ENCODE measurements at regions not wholly inside any gene's neighbourhood (a gene's known extent, or its start where the extent isn't known, plus 50 kb on each side); places are given as distances from the start of the nearest gene placed in this dataset.

DNA sequence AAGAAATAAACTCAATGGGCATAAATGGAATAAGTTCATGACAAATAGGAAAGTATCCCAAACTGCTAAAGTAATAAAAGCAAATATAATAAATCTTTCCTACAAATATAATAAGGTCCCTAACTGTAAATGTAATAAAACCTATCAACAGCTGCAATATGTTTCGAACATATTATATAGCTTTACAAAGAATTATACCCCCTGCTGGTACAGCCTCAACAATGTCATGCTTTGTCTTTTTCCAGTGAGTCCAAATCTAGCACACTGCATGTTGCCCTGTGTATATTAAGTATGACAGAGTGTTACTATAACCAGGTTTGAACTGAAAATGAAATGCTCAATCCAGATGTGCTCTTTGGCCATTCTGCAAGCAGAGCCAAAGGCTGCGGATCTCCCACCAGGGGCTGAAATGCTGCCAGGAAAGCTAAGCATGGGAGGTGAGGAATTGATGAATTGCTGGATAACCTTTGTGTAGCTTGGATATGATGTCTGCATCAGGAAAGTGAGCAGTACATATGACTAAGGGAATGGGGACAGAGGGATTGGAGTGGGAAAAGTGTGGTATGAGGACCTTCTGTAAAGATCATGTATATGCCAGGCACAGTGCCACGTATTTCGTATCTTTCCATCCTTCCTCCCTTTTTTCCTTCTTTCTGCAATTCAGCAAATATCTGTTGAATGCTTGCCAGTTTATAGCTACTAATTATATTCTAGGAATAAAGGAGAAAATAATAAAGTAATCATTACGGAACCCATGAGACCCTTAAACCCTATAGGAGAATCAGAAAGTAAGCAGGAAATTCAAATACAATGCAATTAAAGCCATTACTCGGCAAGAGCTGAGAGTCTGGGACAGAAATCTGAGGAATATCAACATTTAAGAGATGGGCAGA, 954.6 kb upstream of the LCORL start:
- TF ChIP-seq POLR2AphosphoS5 (IDR thresholded peaks at IDR 0.05; ENCODE audit: low read length) (no peak), POLR2A (IDR thresholded peaks at IDR 0.05; ENCODE audit: low read depth, low read length) (no peak), ZNF217 (IDR thresholded peaks at IDR 0.05) (no peak), NR2C2 (IDR thresholded peaks at IDR 0.05; ENCODE audit: borderline replicate concordance, control insufficient read depth, insufficient read length, low read depth) (no peak)
- TF ChIP-seq, protein P1, sequence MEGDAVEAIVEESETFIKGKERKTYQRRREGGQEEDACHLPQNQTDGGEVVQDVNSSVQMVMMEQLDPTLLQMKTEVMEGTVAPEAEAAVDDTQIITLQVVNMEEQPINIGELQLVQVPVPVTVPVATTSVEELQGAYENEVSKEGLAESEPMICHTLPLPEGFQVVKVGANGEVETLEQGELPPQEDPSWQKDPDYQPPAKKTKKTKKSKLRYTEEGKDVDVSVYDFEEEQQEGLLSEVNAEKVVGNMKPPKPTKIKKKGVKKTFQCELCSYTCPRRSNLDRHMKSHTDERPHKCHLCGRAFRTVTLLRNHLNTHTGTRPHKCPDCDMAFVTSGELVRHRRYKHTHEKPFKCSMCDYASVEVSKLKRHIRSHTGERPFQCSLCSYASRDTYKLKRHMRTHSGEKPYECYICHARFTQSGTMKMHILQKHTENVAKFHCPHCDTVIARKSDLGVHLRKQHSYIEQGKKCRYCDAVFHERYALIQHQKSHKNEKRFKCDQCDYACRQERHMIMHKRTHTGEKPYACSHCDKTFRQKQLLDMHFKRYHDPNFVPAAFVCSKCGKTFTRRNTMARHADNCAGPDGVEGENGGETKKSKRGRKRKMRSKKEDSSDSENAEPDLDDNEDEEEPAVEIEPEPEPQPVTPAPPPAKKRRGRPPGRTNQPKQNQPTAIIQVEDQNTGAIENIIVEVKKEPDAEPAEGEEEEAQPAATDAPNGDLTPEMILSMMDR (IDR thresholded peaks at IDR 0.05 in 2 of 3, conservative IDR thresholded peaks at IDR 0.05 in 1 of 3; ENCODE audit: control insufficient read depth in 2 of 3, extremely low read depth in 1 of 3, insufficient read depth in 1 of 3, low read depth in 3 of 3, low read length in 3 of 3), result no peak

All from GM12878 (cell line).